SU-DHL-6 (cell line): ENCODE measurements at regions not wholly inside any gene's neighbourhood (a gene's known extent, or its start where the extent isn't known, plus 50 kb on each side); places are given as distances from the start of the nearest gene placed in this dataset.

Source experiments
- H2AFZ ChIP-seq: fragments of 200-600 bp; sonication (generic); 2 replicates; pipeline ENCODE4 v1.6.1; 2014; ENCODE audit warnings: low read depth, mild to moderate bottlenecking, moderate library complexity, mixed read lengths, antibody characterized with exemption, low read length; ENCODE audit not compliant: severe bottlenecking
- H3F3A ChIP-seq: fragments of 200-600 bp; shearing (Covaris generic); 2 replicates; pipeline ENCODE4 v1.6.0; 2016; ENCODE audit warnings: antibody characterized with exemption, mild to moderate bottlenecking; ENCODE audit not compliant: insufficient read depth
- H3K27ac ChIP-seq: fragments of 200-600 bp; sonication (generic); 2 replicates; pipeline ENCODE4 v1.5.1; 2016; ENCODE audit warnings: low read depth, mild to moderate bottlenecking, low read length, moderate library complexity, mixed read lengths
- H3K27me3 ChIP-seq: fragments of 200-600 bp; sonication (generic), shearing (Covaris generic); 2 replicates; pipeline ENCODE4 v1.6.0; 2014; ENCODE audit warnings: mild to moderate bottlenecking, low read length
- H3K36me3 ChIP-seq: fragments of 200-600 bp; sonication (generic); 2 replicates; pipeline ENCODE4 v1.6.1; 2014; ENCODE audit warnings: mild to moderate bottlenecking, low read length, mixed read lengths
- H3K4me2 ChIP-seq: fragments of 300-600, 200-600 bp; shearing (Covaris generic), sonication (generic); 2 replicates; pipeline ENCODE4 v1.6.0; 2014; ENCODE audit warnings: low read length, low read depth, mild to moderate bottlenecking; ENCODE audit not compliant: poor library complexity, severe bottlenecking
- H3K4me3 ChIP-seq: fragments of 200-600 bp; sonication (generic); 2 replicates; pipeline ENCODE4 v1.5.1; 2014; ENCODE audit warnings: antibody characterized with exemption, low read length, mild to moderate bottlenecking, mixed read lengths; ENCODE audit not compliant: insufficient read depth, poor library complexity, severe bottlenecking
- H3K79me2 ChIP-seq: fragments of 200-600 bp; sonication (generic); 2 replicates; pipeline ENCODE4 v1.6.1; 2014; ENCODE audit warnings: mild to moderate bottlenecking, low read length, moderate library complexity; ENCODE audit not compliant: insufficient read depth
- H3K9ac ChIP-seq: fragments of 200-600 bp; sonication (generic); 2 replicates; pipeline ENCODE4 v1.7.0; 2014; ENCODE audit warnings: mild to moderate bottlenecking, low read length
- H3K9me2 ChIP-seq: fragments of 200-600 bp; sonication (generic); replicated peaks from 2 replicates; pipeline ENCODE4 v1.6.1; 2014; ENCODE audit warnings: low read length; ENCODE audit not compliant: insufficient read depth
- H3K9me3 ChIP-seq: fragments of 200-600 bp; sonication (generic); 2 replicates; pipeline ENCODE4 v1.6.1; 2014; ENCODE audit warnings: low read length, mixed read lengths; ENCODE audit not compliant: insufficient read depth
- H4K20me1 ChIP-seq: fragments of 200-600 bp; sonication (generic); 2 replicates; pipeline ENCODE4 v1.6.1; 2014; ENCODE audit warnings: low read depth, mild to moderate bottlenecking, antibody characterized with exemption, low read length, moderate library complexity, mixed read lengths
- EZH2phosphoT487 ChIP-seq: fragments of 200-600 bp; sonication (generic), shearing (Covaris generic); conservative IDR thresholded peaks from 2 replicates; pipeline ENCODE4 v1.6.1; 2018; ENCODE audit warnings: mild to moderate bottlenecking, antibody characterized with exemption, low read length, moderate library complexity, mixed read lengths
- TF ChIP-seq, protein P1 (sequence below): fragments of 200-600 bp; sonication (generic); IDR thresholded peaks from one replicate; pipeline ENCODE4 v1.5.1; 2017; ENCODE audit warnings: antibody characterized with exemption, mild to moderate bottlenecking, low read length, moderate library complexity; ENCODE audit not compliant: insufficient read depth, poor library complexity, severe bottlenecking

DNA sequence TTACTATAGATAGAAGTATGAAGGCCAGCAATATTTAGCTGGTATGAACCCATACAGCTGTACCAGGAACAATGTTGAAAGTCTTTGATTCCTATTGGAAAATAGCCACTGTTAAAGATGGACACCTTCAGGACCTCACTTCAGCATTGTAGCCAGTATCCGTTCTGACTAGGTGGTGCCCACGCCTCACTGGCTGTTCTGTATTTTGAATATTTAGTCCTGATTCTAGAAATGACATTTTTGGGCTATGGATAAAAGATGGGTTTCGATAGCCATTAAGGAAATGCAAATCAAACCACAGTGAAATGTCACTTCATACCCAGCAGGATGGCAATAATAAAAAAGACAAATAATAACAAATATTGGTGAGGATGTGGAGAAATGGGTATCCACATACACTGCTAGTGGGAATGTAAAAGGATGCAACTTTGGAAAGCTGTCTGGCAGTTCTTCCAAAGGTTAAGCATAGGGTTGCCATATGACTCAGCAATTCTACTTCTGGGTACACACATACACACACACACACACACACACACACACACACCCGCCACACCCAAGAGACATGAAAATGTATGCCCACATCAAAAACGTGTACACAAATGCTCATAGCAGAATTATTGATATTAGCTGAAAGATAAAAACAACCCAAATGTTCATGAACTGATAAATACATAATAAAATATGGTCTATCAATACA, 56.8 kb downstream of the UTRN start:
- Histone ChIP-seq H4K20me1 (no peaks in the 10 kb centered on the region), H3K4me2 (no peak overlapping the region), H3K27me3 (no peaks in the 10 kb centered on the region), H3K9me2 (no peaks in the 10 kb centered on the region), H3K9ac (no peak overlapping the region), H2AFZ (no peak overlapping the region), H3K27ac (no peak overlapping the region), H3F3A (no peaks in the 10 kb centered on the region), H3K9me3 (no peaks in the 10 kb centered on the region), H3K79me2 (no peaks in the 10 kb centered on the region), H3K4me3 (no peak overlapping the region), H3K36me3 (no peaks in the 10 kb centered on the region)
- TF ChIP-seq, protein P1, sequence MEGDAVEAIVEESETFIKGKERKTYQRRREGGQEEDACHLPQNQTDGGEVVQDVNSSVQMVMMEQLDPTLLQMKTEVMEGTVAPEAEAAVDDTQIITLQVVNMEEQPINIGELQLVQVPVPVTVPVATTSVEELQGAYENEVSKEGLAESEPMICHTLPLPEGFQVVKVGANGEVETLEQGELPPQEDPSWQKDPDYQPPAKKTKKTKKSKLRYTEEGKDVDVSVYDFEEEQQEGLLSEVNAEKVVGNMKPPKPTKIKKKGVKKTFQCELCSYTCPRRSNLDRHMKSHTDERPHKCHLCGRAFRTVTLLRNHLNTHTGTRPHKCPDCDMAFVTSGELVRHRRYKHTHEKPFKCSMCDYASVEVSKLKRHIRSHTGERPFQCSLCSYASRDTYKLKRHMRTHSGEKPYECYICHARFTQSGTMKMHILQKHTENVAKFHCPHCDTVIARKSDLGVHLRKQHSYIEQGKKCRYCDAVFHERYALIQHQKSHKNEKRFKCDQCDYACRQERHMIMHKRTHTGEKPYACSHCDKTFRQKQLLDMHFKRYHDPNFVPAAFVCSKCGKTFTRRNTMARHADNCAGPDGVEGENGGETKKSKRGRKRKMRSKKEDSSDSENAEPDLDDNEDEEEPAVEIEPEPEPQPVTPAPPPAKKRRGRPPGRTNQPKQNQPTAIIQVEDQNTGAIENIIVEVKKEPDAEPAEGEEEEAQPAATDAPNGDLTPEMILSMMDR: no peak
- no peak for TF ChIP-seq EZH2phosphoT487

- Histone ChIP-seq H3K27ac (peak overlapping the region; percentile 36), H3K36me3 (no peaks in the 10 kb centered on the region), H3K79me2 (no peaks in the 10 kb centered on the region), H3K9me3 (no peaks in the 10 kb centered on the region), H2AFZ (peak overlapping the region; percentile 92), H3K4me2 (peak overlapping the region; percentile 60), H3K27me3 (no peaks in the 10 kb centered on the region), H3K4me3 (peak overlapping the region; percentile 41), H4K20me1 (no peaks in the 10 kb centered on the region), H3K9me2 (no peaks in the 10 kb centered on the region), H3F3A (no peaks in the 10 kb centered on the region), H3K9ac (peak overlapping the region; percentile 42)
- TF ChIP-seq, protein P1: no peak
- TF ChIP-seq EZH2phosphoT487: no peak
Observed at GRCh38 chr6:144343701-144344428, 58.7 kb downstream of the UTRN start.

DNA sequence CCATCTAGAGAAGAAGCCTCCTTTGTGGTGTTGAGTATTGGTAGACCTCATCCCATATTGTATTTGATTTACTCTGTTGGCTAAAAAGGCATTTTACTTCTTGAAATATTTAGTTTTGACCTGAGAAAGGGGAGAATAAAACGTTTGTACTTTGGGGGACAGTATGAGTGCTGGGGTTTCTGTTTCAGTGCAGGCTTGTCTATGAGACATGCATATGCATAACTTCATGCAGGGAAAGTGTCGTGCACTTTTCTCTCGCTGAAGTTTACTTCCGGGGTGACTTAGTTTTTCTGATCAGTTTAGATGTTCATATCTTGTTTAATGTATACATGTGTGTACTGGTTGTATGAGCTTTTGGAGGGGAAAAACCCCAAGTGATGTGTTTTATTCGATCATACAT, 59.5 kb downstream of the UTRN start:
- Histone ChIP-seq H3F3A (no peaks in the 10 kb centered on the region), H3K9me2 (no peaks in the 10 kb centered on the region), H3K36me3 (no peaks in the 10 kb centered on the region), H2AFZ (peak overlapping the region; percentile 92), H3K79me2 (no peaks in the 10 kb centered on the region), H3K27ac (peak overlapping the region; percentile 36), H3K9ac (peak overlapping the region; percentile 42), H4K20me1 (no peaks in the 10 kb centered on the region), H3K4me2 (peak overlapping the region; percentile 60), H3K4me3 (peak overlapping the region; percentile 41), H3K9me3 (no peaks in the 10 kb centered on the region), H3K27me3 (no peaks in the 10 kb centered on the region)
- no peak for TF ChIP-seq EZH2phosphoT487
- TF ChIP-seq, protein P1: no peak
